DMS114 treated with DMSO at 0.1 percent for 48 hours (cell line): ENCODE measurements at regions not wholly inside any gene's neighbourhood (a gene's known extent, or its start where the extent isn't known, plus 50 kb on each side); places are given as distances from the start of the nearest gene placed in this dataset.
"Not testable (repeated sequence)": the region's sequence is repeated elsewhere in the genome, so short reads cannot be mapped to it uniquely, and the experiment has no call there.

Experiments
- DNase-seq: peaks from one replicate; lab custom pipeline; 2025; ENCODE audit not compliant: unreplicated experiment; lab: John Stamatoyannopoulos, UW

DNA sequence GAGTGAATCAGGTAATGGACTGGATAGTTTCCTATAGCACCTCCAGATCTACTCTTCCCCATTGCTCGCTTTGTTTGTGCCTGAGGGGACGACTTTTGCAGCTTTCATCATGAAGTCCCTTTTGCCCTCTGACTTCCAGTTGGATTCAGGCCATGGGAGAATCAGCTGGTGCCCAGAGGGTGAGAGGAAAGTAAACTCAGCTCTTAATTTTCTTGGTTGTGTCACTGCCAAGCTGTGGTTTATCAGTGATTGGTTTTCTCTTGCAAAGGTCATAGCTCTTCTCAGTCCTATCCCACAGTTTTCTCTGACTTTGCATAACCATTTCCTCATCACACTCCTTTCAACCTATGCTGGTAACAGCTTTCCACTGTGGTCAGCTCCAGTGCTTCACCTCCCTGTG, 200.1 kb downstream of the KCNJ2 start:
- no peak for DNase-seq

DNA sequence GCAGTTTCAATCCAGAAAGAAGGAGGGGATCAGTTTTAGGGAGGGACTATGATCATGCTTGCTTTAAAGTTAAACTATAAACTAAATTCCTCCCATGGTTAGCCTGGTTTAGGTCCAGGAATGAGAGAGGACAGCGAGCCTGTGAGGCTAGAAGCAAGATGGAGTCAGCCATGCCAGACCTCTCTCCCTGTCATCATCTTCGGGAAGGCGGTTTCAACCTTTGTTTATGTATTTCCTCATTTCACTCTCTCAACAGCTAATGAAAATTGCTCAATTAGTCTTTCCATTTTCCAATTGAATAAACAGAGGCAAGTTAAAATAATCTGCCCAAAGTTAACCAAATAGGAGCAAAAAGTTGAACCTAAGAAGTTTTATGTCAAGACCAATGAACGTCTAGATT, 201.5 kb downstream of the KCNJ2 start:
- DNase-seq = no peak

DNA sequence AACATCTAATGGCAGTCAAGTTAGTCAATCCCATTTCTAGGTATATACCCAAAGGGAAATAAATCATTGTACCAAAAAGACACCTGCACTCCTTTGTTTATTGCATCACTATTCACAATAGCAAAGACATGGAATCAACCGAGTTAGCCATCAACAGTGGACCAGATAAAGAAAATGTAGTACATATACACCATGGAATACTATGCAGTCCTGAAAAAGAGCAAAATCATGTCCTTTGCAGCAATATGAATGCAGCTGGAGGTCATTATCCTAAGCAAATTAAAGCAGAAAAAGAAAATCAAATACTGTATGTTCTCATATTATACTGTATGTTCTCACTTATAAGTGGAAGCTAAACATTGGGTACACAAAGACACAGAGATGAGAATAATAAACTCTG, 204.0 kb downstream of the KCNJ2 start:
- no peak for DNase-seq

DNA sequence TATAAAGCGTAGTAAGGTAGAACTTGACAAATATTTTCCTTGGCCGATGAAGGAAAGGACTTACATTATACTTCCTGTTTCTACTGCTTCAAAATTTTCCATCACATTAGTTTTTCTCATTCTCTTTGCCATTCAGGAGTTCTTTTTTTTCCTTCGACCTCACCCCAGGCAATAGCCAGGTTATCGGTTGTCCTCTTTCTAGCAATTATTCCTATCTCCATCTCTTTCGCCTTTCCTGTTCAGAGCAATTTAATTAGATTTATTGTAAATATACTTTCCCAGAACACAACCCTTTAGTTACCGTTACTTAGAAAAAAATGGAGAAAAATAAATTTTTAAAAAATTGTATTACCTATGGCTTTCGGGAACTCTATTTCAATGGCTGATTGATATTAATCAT, 205.2 kb downstream of the KCNJ2 start:
- no peak for DNase-seq

DNA sequence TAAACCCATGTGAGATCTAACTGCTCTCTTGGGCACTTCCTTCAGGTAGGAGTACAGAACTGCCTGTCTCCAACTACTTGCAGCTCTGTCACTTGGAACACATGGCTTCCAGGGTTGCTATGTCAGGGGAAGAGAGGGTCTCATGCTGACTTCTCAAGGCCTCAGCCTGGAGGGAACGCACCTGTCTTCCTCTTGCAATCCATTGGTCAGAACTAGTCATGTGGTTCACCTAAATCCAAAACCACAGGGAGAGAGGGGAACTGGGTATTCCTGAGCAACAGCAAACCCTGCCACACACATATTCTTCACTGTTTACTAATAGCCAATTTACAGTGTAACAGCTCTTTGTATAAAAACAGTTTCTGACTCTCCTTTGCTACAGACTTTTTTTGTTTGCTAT, 206.1 kb downstream of the KCNJ2 start:
- no peak for DNase-seq

DNA sequence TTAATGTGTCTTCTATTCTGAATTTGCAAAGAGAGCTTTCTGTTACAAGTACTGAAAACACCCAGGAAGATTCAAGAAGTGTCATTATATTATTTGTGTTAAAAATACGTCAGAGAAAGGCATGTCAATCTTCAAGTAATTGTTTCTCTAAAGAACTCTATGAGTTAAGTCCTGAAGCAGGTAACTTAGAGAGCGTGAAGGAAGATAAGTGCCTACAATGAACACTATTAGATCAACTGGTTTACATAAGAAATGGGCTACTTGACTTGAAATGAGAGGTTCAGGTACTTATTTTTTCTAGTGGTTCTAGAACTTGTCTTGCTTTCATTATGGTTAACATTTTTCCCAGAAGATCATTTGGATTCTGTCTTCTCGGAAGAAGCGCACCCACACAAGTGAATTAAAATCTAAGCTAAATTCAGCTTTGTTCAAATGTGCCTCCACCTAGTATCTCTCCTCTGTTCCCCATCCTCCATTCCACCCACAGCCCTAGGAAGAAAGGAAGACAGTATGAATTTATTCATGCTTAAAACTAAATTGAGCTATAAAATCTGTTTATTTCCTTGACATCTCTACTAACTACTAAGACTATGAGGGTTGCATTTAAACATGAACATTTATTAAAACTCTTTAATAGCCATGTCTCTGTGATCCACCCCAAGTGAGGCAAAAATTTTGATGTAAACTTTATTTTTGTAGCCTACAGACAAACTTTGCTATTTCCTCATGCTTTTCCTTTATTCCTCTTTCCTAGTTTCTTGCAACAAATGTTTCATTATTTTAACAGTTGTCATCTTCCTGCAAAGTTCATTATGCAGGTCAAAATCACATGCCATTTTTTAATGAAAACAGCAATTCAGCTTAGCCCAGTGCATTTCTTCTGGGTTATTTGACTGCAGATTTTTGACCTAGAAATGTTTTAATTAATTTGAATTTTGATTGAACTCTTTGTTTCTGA, 206.8 kb downstream of the KCNJ2 start:
- DNase-seq = no peak

DNA sequence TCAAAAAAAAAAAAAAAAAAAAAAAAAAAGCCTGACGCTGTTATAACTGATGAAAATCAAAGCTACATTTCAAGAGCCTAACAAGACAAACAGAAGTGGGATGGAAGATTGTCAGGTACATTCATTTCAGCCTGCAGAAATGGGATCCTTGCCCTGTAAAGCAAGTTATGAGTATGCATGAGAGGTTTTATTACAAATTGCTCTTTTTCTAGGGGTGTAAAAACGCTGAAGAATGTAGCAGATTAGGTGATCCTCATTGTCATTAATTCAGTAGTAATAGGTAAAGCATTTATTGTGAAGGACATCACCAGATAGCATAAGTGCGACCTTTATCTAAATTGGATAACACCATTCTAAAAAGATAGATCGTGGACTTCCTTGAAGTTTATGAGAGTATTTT, 208.3 kb downstream of the KCNJ2 start:
- DNase-seq = no peak

DNA sequence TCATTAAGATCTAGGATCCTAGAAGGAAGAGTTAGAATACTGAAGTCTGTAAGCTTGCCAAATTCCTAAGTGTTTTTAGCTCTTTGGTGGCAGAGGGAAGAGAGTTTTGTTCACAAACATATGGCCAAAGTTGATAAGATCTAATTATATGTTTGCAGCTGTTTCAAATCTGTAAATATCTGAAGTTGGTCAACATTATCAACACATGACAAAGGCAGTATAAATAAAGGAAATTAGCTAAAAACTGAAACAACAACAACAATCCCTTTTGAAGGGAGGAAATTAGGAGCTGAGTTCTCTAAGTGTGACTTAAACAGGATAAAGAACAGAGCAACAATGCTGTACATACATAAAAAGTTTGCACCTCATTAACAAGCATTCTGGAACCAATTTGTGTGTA, 208.7 kb downstream of the KCNJ2 start:
- no peak for DNase-seq

DNA sequence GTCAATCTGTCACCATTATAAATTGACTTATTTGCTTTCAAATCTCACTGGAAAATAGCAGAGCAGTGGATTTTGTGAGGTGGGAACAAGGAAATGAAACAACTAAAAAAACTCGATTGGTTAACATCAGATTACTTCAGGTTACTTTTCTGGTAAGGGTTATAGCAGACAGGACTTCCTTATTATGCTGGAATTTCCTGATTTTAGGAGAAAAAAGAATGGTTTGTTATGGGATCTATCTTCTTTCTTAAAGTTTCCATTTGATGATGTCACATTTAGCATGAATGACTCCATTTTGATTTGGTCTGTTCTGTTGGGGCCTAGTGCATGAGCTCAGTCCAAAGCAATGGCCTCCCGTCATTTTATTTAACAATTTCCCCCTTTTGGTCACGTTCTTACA, 210.6 kb downstream of the KCNJ2 start:
- DNase-seq = no peak

DNA sequence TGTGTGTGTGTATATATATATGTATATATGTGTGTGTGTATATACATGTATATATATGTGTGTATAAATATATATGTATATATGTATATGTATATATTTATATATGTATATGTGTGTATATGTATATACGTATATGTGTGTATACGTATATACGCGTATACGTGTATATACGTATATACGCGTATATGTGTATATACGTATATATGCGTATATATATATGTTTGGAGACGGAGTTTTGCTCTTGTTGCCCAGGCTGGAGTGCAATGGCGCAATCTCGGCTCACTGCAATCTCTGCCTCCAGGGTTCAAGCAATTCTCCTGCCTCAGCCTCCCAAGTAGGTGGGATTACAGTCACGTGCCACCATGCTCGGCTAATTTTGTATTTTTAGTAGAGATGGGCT, 212.6 kb downstream of the KCNJ2 start:
- not testable (repeated sequence) for DNase-seq

DNA sequence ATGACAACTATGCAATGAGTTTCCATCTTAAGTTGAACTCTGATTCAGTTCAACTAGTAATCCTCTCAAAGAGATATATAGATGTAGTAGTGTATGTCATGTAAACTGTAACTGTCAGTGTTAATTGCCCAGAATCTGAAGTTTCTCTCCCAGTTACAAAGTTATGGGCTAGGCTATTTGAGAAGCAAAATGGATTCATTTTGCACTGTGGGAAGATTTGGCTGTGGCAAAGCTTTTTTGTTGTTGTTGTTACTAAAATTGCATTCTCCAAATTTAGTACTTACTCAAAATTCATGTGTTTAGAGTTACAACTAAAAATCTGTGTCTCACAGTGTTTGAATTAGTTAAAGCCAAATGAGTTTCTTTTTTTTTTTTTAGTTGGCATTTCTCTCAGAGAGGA, 219.0 kb downstream of the KCNJ2 start:
- DNase-seq = no peak

DNA sequence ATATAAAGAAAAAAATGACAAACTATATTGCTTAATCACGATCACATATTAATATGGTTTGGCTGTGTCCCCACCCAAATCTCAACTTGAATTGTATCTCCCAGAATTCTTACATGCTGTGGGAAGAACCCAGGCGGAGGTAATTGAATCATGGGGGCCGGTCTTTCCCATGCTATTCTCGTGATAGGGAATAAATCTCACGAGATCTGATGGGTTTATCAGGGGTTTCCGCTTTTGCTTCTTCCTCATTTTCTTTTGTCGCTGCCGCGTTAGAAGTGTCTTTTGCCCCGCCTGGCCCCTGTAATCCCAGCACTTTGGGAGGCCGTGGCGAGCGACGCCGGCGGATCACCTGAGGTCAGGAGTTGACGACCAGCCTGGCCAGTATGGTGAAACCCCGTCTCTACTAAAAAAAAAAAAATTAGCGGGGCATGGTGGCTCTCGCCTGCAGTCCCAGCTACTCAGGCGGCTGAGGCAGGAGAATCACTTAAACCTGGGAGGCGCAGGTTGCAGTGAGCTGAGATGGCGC, 220.0 kb downstream of the KCNJ2 start:
- DNase-seq = not testable (repeated sequence)

DNA sequence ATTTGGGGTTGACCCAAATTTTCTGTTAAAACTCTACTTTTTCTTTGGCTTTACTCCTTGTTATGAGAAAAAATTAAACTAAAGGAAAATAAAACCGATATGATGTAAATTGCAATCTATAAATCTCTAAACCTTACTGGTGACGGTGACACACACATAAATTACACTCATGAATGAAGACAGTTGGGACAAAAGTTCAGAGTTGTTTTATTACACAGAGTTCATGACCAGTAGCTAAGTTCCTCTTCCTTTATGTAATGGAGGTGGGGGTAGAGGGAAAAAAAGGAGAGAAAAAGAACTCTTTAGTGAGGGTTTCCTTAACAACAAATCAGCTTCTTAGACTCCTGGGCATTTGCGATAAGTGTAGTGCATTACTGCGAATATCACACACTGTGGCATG, 220.7 kb downstream of the KCNJ2 start:
- no peak for DNase-seq

DNA sequence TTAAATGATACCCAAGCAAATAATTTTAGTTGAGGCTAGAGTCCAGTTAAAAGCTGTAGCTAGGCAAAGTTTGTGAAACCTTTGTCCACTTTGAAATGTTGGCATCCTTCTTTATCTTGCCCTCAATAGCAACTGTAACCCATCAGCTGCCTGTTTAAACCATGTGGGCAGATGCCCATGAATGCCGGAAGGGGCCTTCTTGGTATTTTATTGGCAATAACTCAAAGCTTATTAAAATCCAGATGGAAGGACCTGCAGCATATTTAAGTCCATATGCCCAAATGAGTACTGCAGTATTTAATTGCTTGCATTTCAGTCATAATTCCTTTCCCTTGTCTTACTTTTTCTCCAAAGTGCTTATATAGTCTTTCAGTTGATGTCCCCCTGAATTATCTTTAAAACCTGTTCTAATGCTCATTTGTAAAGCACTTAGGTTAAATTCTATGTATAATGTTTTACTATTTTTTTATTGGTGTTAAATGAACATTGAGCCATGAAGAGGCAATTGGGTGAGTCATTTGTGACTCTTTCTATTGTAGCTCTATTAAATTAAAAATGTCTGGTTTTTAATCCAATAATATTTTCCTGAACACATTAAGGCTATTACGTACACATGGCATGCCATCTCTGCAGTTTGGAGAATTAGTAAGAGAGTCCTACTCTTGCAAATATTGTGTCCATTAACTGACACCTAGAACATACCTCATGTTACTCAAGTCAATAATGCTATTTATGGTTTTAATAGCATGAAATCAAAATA, 225.3 kb downstream of the KCNJ2 start:
- no peak for DNase-seq

DNA sequence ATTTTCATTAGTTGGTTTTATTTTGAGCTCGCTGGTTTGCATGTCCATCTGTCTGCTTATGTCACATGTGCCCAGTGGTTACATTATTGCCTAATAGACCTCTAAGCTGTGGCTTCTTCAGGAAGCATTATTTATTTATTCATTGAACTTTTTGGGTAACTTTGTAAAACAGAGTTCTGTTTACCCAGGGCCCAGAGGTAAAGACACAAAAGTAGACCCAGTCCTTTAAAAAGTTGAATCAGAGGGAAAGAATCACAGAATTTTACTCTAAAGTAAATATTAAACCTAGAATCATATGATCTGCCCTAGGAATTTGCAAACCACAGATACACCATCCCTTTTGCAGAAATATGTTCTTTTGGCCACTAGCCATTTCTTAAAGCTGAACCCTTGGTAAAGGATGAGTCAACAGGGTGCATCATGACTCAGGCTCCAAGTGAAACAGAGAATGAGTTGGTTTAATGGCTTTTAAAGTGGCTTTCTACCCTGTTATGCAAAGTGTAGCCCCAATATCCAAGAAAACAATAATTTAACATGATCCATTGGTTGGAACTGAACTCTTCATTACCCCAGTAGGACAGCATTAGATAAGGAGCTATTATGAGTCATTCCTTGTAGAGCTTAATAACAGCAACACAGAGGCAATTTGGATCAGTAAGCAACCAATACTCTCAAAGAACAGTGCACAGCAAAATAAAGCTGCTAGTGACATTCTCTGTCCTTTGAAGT, 236.3 kb downstream of the KCNJ2 start:
- no peak for DNase-seq

DNA sequence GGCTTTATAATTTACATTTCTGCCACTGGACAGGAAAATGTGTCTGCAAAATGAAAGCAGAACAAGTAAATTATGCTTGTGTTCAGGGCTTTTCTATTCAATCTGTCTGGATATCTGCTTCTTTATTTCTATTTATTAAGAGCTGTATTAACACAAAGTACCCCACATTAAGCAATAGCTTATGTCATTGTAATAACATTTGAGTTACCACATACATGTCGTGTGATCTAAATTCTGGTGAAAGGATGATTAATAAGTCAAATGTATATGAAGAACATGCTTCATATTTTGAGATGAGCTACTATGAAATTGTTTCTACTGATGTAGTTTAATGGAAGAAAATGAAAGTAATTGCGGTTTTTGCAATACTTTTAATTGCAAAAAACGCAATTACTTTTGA, 238.2 kb downstream of the KCNJ2 start:
- no peak for DNase-seq

DNA sequence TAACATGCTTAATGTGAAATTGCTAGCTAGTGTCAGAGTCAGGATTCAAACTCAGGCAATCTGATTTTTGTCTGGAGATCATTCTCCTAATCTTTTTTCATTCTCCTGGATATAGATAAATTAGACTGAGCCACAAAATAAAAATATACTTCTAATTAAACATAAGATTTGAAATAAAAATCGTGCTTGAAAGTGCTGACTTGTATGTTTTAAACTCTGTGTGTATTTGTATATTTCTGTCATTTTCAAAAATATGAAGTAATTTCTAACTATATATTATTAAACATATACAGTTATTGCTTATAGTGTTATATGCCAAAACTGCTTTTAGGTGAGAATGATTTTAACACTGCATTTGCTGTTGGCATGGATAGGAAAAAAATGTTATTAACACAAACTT, 239.4 kb downstream of the KCNJ2 start:
- DNase-seq = no peak

DNA sequence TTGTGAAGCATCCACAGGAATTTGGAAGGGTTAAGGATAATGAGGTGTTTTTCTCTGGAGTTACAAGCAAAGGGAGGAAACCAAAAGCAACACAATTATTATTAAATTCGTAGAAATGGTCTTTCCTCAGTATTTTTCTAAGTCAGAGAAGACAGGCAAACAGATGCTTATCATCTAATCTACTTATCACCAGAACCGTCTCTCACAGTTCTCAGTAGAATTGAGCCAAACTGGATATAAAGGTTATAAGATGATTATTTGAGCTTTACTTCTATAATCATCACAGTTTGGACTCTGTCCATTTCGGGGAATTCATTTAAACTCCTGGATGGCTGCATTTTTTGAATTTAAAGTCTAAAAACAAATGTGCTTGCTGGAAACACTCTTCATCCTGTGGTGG, 245.0 kb downstream of the KCNJ2 start:
- DNase-seq = no peak

DNA sequence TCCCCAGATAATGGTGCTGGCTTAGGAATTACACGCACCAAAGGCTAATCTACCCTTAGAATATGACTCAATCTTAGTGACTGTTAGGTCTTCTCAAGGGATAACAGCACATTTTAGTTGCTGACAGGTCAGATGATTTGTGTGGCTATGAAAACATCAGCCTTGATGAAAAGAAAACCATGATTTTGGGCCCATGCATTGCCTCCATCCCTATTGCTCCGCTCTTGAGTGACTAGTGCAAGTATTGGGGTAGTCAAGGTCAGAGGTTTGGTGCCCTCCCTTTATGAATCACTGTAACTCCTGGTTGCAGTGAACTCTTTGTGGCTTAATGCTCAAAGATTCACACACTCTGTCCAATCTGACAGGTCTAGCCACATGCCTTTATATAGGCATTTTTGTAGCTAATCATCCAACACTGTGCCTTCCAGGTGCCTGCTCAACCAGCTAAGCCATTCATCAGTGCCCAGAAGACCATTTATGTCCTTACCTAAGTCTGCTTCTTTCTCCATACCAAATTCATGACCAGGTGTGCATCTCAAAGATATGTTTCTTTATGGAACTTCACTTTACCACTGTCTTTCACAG, 251.6 kb downstream of the KCNJ2 start:
- no peak for DNase-seq

DNA sequence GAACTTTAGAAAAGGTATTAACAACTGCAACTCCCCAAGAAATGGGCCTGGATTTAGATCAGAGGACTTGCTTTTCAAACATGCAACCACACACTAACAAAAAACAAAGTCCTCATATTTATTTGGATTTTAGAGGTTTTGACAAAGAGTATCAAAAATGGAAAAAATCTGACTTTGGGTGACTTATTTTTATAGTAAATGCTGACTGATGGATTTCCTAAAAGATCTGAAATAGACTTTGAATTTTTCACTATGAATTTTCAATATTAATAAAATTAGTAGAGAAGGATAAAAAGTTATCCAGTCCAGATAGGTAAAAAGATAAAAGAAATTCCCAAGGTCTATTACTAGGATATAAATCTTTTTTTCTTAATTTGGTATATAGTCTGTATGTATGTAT, 253.5 kb downstream of the KCNJ2 start:
- DNase-seq = no peak

DNA sequence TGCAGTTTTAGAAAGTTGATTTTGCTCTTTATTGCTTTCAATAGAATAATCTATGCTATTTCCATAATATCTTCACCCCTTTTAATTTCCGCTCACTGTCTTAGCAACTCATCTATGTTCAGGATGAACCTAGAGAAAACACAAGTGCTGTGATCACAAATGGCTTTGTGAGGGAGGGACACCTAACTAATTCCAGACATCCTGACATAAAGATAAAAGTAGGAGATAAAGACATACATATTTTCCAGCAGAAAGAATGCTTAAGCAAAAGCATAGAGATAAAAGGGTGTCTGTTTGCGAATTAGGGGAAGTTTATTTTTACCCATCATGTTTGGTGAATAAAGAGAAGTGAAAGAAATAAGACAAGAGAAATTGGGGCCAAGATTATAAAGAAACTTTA, 254.2 kb downstream of the KCNJ2 start:
- DNase-seq = no peak
